ENCODE measurements at regions not wholly inside any gene's neighbourhood (a gene's known extent, or its start where the extent isn't known, plus 50 kb on each side); places are given as distances from the start of the nearest gene placed in this dataset.

DNA sequence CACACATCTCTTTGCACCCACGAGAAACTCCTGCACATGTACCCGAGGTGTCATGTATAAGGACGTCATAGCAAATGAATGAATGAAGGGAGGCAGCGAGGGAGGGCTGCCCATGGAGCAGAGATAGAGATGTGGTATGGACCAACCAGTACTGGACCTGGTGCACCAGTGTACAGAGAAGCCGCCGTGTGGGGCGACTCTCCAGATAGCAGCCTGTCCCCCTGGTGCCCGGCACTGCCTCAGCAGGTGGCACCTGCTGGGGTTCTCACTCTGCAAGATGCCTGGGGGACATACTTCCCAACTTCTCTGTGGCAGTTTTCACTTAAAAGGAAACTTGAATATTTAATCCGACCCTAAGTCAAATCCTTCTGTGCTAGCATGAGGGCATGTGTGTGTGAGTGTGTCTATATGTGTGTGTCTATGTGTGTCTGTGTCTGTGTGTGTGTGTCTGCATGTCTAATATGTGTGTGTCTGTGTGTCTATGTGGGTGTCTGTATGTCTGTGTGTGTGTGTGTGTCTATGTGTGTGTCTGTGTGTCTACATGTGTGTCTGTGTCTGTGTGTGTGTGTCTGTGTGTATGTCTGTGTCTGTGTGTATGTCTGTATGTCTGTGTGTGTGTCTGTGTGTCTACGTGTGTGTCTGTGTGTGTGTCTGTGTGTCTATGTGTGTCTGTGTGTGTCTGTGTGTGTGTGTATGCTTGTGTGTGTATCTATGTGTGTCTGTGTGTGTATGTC, 132.0 kb downstream of the RNASET2 start:
- H3K27me3 ChIP-seq (ENCODE audit: control insufficient read depth in 2 of 2, insufficient read depth in 2 of 2, low read length in 2 of 2), result no peaks in the 10 kb centered on the region
- H3K9me1 ChIP-seq (replicated peaks; ENCODE audit: control insufficient read depth, extremely low read depth, insufficient read depth, low read length), result no peaks in the 10 kb centered on the region
- DNase-seq (ENCODE audit: low read depth, low spot score) (no peak), FAIRE-seq (no peak)
- no peak overlapping the region for H3K9ac ChIP-seq (replicated peaks; ENCODE audit: extremely low read depth, insufficient read depth, low read length)
- H3K4me3 ChIP-seq (replicated peaks in 1 of 3; ENCODE audit: insufficient read depth in 1 of 3, low read depth in 1 of 3, low read length in 3 of 3), result no peak overlapping the region
- H3K36me3 ChIP-seq (ENCODE audit: control insufficient read depth in 2 of 2, extremely low read depth in 1 of 2, insufficient read depth in 2 of 2, low read length in 2 of 2), result no peaks in the 10 kb centered on the region
- H3K79me2 ChIP-seq (ENCODE audit: control insufficient read depth, insufficient read depth, low read length), result no peaks in the 10 kb centered on the region
- H4K20me1 ChIP-seq (replicated peaks; ENCODE audit: control insufficient read depth, extremely low read depth, insufficient read depth, low read length), result no peaks in the 10 kb centered on the region
- no TSS peak for BruUV-seq (replicated peaks)
- H3K27ac ChIP-seq (ENCODE audit: insufficient read depth, low read depth, low read length), result no peak overlapping the region
- POLR2A ChIA-PET, result no interaction called here
- H2AFZ ChIP-seq (ENCODE audit: low read depth, low read length), result no peak overlapping the region
- CTCF ChIA-PET, result no interaction called here
- intact Hi-C loops (cut with micrococcal nuclease) (no loop called here), dilution Hi-C loops (cut with MboI; ENCODE audit: extremely low pct_ligation_motif_present, low sequenced_read_pairs) (no loop called here)
- no peak overlapping the region for H3K4me2 ChIP-seq (ENCODE audit: insufficient read depth, low read length)
- no peaks in the 10 kb centered on the region for H3K9me3 ChIP-seq (replicated peaks; ENCODE audit: control insufficient read depth, insufficient read depth, low read length)
- H3K4me1 ChIP-seq (ENCODE audit: control insufficient read depth, extremely low read depth, insufficient read depth, low read length), result no peaks in the 10 kb centered on the region
- TF ChIP-seq FOS (IDR thresholded peaks at IDR 0.05; ENCODE audit: borderline replicate concordance, insufficient read depth, low read length), result no peak
- TF ChIP-seq POLR2A (IDR thresholded peaks at IDR 0.05; ENCODE audit: low read depth, low read length), result no peak
- no peak for TF ChIP-seq JUN (IDR thresholded peaks at IDR 0.05; ENCODE audit: borderline replicate concordance, insufficient read depth, insufficient read length, low read depth)

DNA sequence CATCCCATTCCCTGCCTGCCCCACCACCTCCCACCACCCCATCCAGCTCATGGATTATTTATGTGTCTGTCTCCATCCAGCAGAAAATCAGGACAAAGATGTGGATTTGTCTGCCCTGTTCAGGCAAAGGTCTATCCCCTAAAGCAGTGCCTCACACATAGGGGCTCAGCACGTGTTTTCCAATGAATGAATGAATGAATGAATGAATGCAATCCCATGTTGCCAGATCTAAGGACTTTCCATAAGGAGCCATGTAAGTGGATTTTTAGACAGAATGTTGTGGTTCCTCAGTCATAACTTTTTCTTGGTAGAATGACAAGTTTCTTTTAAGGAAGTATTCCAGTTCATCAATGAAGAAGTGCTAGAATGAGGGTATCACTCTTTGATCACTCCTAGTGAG, 133.7 kb downstream of the RNASET2 start:
- no TSS peak for BruUV-seq (replicated peaks)
- Histone ChIP-seq H3K4me3 (replicated peaks in 1 of 3; ENCODE audit: insufficient read depth in 1 of 3, low read depth in 1 of 3, low read length in 3 of 3) (no peak overlapping the region), H2AFZ (ENCODE audit: low read depth, low read length) (no peak overlapping the region), H4K20me1 (replicated peaks; ENCODE audit: control insufficient read depth, extremely low read depth, insufficient read depth, low read length) (no peaks in the 10 kb centered on the region), H3K36me3 (ENCODE audit: control insufficient read depth in 2 of 2, extremely low read depth in 1 of 2, insufficient read depth in 2 of 2, low read length in 2 of 2) (no peaks in the 10 kb centered on the region), H3K4me2 (ENCODE audit: insufficient read depth, low read length) (no peak overlapping the region), H3K9ac (replicated peaks; ENCODE audit: extremely low read depth, insufficient read depth, low read length) (no peak overlapping the region), H3K4me1 (ENCODE audit: control insufficient read depth, extremely low read depth, insufficient read depth, low read length) (no peaks in the 10 kb centered on the region), H3K27ac (ENCODE audit: insufficient read depth, low read depth, low read length) (no peak overlapping the region), H3K9me1 (replicated peaks; ENCODE audit: control insufficient read depth, extremely low read depth, insufficient read depth, low read length) (no peaks in the 10 kb centered on the region), H3K27me3 (ENCODE audit: control insufficient read depth in 2 of 2, insufficient read depth in 2 of 2, low read length in 2 of 2) (no peaks in the 10 kb centered on the region), H3K79me2 (ENCODE audit: control insufficient read depth, insufficient read depth, low read length) (no peaks in the 10 kb centered on the region), H3K9me3 (replicated peaks; ENCODE audit: control insufficient read depth, insufficient read depth, low read length) (no peaks in the 10 kb centered on the region)
- no peak for FAIRE-seq
- TF ChIP-seq FOS (IDR thresholded peaks at IDR 0.05; ENCODE audit: borderline replicate concordance, insufficient read depth, low read length) (no peak), JUN (IDR thresholded peaks at IDR 0.05; ENCODE audit: borderline replicate concordance, insufficient read depth, insufficient read length, low read depth) (no peak), GATA2 (IDR thresholded peaks at IDR 0.05; ENCODE audit: insufficient read depth, insufficient read length, low read depth, low read length) (no peak), POLR2A (IDR thresholded peaks at IDR 0.05; ENCODE audit: low read depth, low read length) (no peak), POLR2AphosphoS5 (IDR thresholded peaks at IDR 0.05; ENCODE audit: insufficient read depth, low read depth, low read length) (no peak), EZH2 (IDR thresholded peaks at IDR 0.05; ENCODE audit: borderline replicate concordance, low read depth, low read length, severe bottlenecking) (no peak), MYC (IDR thresholded peaks at IDR 0.05; ENCODE audit: low read depth, low read length) (no peak)
- TF ChIP-seq, protein P1, sequence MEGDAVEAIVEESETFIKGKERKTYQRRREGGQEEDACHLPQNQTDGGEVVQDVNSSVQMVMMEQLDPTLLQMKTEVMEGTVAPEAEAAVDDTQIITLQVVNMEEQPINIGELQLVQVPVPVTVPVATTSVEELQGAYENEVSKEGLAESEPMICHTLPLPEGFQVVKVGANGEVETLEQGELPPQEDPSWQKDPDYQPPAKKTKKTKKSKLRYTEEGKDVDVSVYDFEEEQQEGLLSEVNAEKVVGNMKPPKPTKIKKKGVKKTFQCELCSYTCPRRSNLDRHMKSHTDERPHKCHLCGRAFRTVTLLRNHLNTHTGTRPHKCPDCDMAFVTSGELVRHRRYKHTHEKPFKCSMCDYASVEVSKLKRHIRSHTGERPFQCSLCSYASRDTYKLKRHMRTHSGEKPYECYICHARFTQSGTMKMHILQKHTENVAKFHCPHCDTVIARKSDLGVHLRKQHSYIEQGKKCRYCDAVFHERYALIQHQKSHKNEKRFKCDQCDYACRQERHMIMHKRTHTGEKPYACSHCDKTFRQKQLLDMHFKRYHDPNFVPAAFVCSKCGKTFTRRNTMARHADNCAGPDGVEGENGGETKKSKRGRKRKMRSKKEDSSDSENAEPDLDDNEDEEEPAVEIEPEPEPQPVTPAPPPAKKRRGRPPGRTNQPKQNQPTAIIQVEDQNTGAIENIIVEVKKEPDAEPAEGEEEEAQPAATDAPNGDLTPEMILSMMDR (IDR thresholded peaks at IDR 0.05; ENCODE audit: extremely low read depth in 1 of 2, insufficient read depth in 1 of 2, low read depth in 1 of 2, low read length in 2 of 2), result no peak
- TF ChIP-seq, protein P2, sequence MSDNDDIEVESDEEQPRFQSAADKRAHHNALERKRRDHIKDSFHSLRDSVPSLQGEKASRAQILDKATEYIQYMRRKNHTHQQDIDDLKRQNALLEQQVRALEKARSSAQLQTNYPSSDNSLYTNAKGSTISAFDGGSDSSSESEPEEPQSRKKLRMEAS (IDR thresholded peaks at IDR 0.05; ENCODE audit: insufficient read depth, insufficient read length), result no peak
- dilution Hi-C loops (cut with MboI; ENCODE audit: extremely low pct_ligation_motif_present, low sequenced_read_pairs), result no loop called here
- ChIA-PET POLR2A (no interaction called here), CTCF (no interaction called here)
- intact Hi-C loops (cut with micrococcal nuclease), result no loop called here
- no peak for DNase-seq (ENCODE audit: low read depth, low spot score)

Measured in endothelial cell of umbilical vein (primary cell).